ENCODE measurements at regions not wholly inside any gene's neighbourhood (a gene's known extent, or its start where the extent isn't known, plus 50 kb on each side); places are given as distances from the start of the nearest gene placed in this dataset.

DNA sequence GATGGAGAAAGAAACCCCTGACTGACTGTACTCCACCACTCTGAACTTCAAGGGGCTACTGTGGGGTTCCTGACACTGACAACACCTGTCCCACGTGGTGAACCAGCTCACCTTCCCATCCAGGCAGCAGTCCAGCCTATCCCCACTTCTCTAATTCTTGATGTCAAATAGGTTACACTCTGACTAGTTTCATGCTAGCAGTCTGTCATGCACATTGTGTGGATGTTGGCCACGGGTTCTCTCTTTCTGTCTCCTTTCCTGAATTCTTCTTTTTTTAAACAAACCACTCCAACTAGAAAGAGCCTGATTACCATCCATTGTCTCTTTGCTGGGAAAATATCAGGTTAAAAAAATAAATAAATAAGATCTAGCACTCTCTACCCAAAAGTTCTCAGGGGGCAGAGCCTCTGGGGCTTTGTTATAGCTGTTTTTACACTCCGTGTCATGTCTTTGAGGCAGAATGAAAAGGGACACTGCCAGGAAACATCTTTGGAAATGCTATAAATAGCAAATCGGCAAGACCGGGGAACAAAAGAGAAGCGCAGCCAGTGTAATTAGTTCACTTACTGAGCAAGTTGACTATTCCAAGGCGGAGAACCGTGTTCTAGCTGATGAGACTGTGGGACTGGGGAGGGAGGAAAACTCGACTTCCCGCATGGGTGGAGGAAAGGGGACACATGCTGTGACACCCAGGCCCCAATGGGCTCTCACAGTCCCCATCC, 356.1 kb downstream of the OMA1 start (continued):
- TF ChIP-seq CREB5 (CRISPR knock-in tag; IDR thresholded peaks at IDR 0.05; ENCODE audit: low read depth) (no peak), BACH2 (CRISPR knock-in tag; IDR thresholded peaks at IDR 0.05; ENCODE audit: borderline replicate concordance) (no peak), ESRRG (CRISPR knock-in tag; IDR thresholded peaks at IDR 0.05) (no peak)

DNA sequence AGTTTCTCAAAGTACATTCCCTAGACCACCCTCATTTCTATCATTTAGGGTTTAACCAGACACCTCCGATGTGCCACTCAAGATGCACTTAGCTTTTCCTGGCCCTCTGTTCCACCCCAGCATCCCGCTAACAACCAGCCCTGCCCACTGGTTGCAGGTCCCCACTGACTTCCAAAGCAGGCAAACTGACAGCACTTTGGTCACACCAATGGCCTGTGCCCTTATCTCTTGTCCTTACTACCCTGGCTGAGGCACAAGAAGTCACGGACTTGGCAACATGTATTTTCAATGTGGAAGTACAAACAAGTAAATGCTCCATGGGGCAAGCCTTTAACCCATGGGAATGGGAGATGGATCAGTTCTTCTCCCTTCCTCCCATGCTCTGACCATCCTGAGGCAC, 357.1 kb downstream of the OMA1 start:
- TF ChIP-seq ZC3H10 (CRISPR knock-in tag; IDR thresholded peaks at IDR 0.05) (no peak), BACH2 (CRISPR knock-in tag; IDR thresholded peaks at IDR 0.05; ENCODE audit: borderline replicate concordance) (no peak), TOX (CRISPR knock-in tag; IDR thresholded peaks at IDR 0.05; ENCODE audit: borderline replicate concordance) (no peak), OSR1 (CRISPR knock-in tag; IDR thresholded peaks at IDR 0.05) (no peak), PPARA (CRISPR knock-in tag; IDR thresholded peaks at IDR 0.05; ENCODE audit: borderline replicate concordance) (no peak), ARNTL (CRISPR knock-in tag; IDR thresholded peaks at IDR 0.05; ENCODE audit: borderline replicate concordance, low read depth) (no peak), TCF4 (CRISPR knock-in tag; IDR thresholded peaks at IDR 0.05; ENCODE audit: borderline replicate concordance) (no peak), CREB5 (CRISPR knock-in tag; IDR thresholded peaks at IDR 0.05; ENCODE audit: low read depth) (no peak), ESRRG (CRISPR knock-in tag; IDR thresholded peaks at IDR 0.05) (no peak), RARB (CRISPR knock-in tag; IDR thresholded peaks at IDR 0.05) (no peak), ZNF8 (CRISPR knock-in tag; IDR thresholded peaks at IDR 0.05) (no peak), ZNF565 (CRISPR knock-in tag; conservative IDR thresholded peaks at IDR 0.05; ENCODE audit: low read depth) (no peak), ISL1 (CRISPR knock-in tag; IDR thresholded peaks at IDR 0.05) (no peak), CSDC2 (CRISPR knock-in tag; IDR thresholded peaks at IDR 0.05) (no peak), GLIS3 (CRISPR knock-in tag; IDR thresholded peaks at IDR 0.05) (no peak), SNAI2 (CRISPR knock-in tag; IDR thresholded peaks at IDR 0.05) (no peak)
- TF ChIP-seq, protein P1, sequence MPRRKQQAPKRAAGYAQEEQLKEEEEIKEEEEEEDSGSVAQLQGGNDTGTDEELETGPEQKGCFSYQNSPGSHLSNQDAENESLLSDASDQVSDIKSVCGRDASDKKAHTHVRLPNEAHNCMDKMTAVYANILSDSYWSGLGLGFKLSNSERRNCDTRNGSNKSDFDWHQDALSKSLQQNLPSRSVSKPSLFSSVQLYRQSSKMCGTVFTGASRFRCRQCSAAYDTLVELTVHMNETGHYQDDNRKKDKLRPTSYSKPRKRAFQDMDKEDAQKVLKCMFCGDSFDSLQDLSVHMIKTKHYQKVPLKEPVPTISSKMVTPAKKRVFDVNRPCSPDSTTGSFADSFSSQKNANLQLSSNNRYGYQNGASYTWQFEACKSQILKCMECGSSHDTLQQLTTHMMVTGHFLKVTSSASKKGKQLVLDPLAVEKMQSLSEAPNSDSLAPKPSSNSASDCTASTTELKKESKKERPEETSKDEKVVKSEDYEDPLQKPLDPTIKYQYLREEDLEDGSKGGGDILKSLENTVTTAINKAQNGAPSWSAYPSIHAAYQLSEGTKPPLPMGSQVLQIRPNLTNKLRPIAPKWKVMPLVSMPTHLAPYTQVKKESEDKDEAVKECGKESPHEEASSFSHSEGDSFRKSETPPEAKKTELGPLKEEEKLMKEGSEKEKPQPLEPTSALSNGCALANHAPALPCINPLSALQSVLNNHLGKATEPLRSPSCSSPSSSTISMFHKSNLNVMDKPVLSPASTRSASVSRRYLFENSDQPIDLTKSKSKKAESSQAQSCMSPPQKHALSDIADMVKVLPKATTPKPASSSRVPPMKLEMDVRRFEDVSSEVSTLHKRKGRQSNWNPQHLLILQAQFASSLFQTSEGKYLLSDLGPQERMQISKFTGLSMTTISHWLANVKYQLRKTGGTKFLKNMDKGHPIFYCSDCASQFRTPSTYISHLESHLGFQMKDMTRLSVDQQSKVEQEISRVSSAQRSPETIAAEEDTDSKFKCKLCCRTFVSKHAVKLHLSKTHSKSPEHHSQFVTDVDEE (CRISPR knock-in tag; IDR thresholded peaks at IDR 0.05): no peak
- TF ChIP-seq, protein P2, sequence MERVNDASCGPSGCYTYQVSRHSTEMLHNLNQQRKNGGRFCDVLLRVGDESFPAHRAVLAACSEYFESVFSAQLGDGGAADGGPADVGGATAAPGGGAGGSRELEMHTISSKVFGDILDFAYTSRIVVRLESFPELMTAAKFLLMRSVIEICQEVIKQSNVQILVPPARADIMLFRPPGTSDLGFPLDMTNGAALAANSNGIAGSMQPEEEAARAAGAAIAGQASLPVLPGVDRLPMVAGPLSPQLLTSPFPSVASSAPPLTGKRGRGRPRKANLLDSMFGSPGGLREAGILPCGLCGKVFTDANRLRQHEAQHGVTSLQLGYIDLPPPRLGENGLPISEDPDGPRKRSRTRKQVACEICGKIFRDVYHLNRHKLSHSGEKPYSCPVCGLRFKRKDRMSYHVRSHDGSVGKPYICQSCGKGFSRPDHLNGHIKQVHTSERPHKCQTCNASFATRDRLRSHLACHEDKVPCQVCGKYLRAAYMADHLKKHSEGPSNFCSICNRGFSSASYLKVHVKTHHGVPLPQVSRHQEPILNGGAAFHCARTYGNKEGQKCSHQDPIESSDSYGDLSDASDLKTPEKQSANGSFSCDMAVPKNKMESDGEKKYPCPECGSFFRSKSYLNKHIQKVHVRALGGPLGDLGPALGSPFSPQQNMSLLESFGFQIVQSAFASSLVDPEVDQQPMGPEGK (CRISPR knock-in tag; IDR thresholded peaks at IDR 0.05; ENCODE audit: borderline replicate concordance): no peak
- no peak for ATAC-seq

- no peak for ATAC-seq
- TF ChIP-seq ZNF565 (CRISPR knock-in tag; conservative IDR thresholded peaks at IDR 0.05; ENCODE audit: low read depth) (no peak), ESRRG (CRISPR knock-in tag; IDR thresholded peaks at IDR 0.05) (no peak), CREB5 (CRISPR knock-in tag; IDR thresholded peaks at IDR 0.05; ENCODE audit: low read depth) (no peak), ISL1 (CRISPR knock-in tag; IDR thresholded peaks at IDR 0.05) (no peak), ZNF70 (CRISPR knock-in tag; IDR thresholded peaks at IDR 0.05) (no peak), GLIS3 (CRISPR knock-in tag; IDR thresholded peaks at IDR 0.05) (no peak), OSR1 (CRISPR knock-in tag; IDR thresholded peaks at IDR 0.05) (no peak), RARB (CRISPR knock-in tag; IDR thresholded peaks at IDR 0.05) (no peak), SNAI2 (CRISPR knock-in tag; IDR thresholded peaks at IDR 0.05) (no peak), ZNF8 (CRISPR knock-in tag; IDR thresholded peaks at IDR 0.05) (no peak)
- TF ChIP-seq, protein P1 (CRISPR knock-in tag; IDR thresholded peaks at IDR 0.05): no peak
- TF ChIP-seq, protein P2 (CRISPR knock-in tag; IDR thresholded peaks at IDR 0.05; ENCODE audit: borderline replicate concordance): no peak
- TF ChIP-seq, protein P3, sequence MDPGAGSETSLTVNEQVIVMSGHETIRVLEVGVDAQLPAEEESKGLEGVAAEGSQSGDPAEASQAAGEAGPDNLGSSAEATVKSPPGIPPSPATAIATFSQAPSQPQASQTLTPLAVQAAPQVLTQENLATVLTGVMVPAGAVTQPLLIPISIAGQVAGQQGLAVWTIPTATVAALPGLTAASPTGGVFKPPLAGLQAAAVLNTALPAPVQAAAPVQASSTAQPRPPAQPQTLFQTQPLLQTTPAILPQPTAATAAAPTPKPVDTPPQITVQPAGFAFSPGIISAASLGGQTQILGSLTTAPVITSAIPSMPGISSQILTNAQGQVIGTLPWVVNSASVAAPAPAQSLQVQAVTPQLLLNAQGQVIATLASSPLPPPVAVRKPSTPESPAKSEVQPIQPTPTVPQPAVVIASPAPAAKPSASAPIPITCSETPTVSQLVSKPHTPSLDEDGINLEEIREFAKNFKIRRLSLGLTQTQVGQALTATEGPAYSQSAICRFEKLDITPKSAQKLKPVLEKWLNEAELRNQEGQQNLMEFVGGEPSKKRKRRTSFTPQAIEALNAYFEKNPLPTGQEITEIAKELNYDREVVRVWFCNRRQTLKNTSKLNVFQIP (CRISPR knock-in tag; IDR thresholded peaks at IDR 0.05; ENCODE audit: borderline replicate concordance, low read depth): no peak
These were observed 363.2 kb downstream of the OMA1 start for GRCh38 chr1:58183286-58183685.
